CD4-positive, alpha-beta T cell (primary cell): ENCODE measurements at regions not wholly inside any gene's neighbourhood (a gene's known extent, or its start where the extent isn't known, plus 50 kb on each side); places are given as distances from the start of the nearest gene placed in this dataset.

Experiments
- ATAC-seq: fragments of 200-7000 bp; cut with Tn5 transposase; one replicate; pipeline ENCODE4 v1.10.0; 2022; ENCODE audit warnings: mild to moderate bottlenecking; ENCODE audit not compliant: poor library complexity
- CTCF ChIA-PET: fragments of 350-600 bp; sonication (Branson Sonifier 250); formaldehyde crosslinking; loops from one replicate; lab custom pipeline; 2021; ENCODE audit warnings: antibody characterized with exemption, inconsistent platforms; lab: Charles Lee
- POLR2A ChIA-PET: fragments of 350-600 bp; sonication (Branson Sonifier 250); formaldehyde crosslinking; loops from one replicate; lab custom pipeline; 2021; ENCODE audit warnings: antibody characterized with exemption, inconsistent platforms; lab: Charles Lee
- DNase-seq, 14 experiments: peaks; one replicate each; pipeline ENCODE4 v3.0.0-alpha.2; 2013 to 2020; ENCODE audit warnings: mixed read lengths in 2 of 14
- H3K27ac ChIP-seq, 2 donors: one replicate each; pipeline versions ENCODE4 v1.5.1 to v1.7.0; 2013; ENCODE audit warnings: low read length in 2 of 2, low read depth in 1 of 2, mild to moderate bottlenecking in 1 of 2
- H3K27me3 ChIP-seq, 2 experiments: 1 replicate in 1 of 2; 2 replicates in 1 of 2; pipeline versions ENCODE4 v1.6.1 to v1.7.0; 2013; ENCODE audit warnings: low read length in 2 of 2, control low read depth in 1 of 2, mild to moderate bottlenecking in 1 of 2, moderate library complexity in 1 of 2; ENCODE audit not compliant: insufficient read depth in 2 of 2, control insufficient read depth in 1 of 2
- H3K36me3 ChIP-seq: one replicate; pipeline ENCODE4 v1.6.1; 2013; ENCODE audit warnings: low read length, control low read depth; ENCODE audit not compliant: insufficient read depth
- H3K4me1 ChIP-seq: one replicate; pipeline ENCODE4 v1.6.1; 2013; ENCODE audit warnings: low read length, control low read depth; ENCODE audit not compliant: insufficient read depth
- H3K4me3 ChIP-seq: one replicate; pipeline ENCODE4 v1.5.1; 2013; ENCODE audit warnings: mild to moderate bottlenecking, low read length, moderate library complexity
- H3K9me3 ChIP-seq, 2 experiments: 1 replicate in 1 of 2; 2 replicates in 1 of 2; pipeline versions ENCODE4 v1.6.1 to v1.7.0; 2013; ENCODE audit warnings: low read length in 2 of 2, mild to moderate bottlenecking in 2 of 2, control low read depth in 1 of 2, moderate library complexity in 1 of 2; ENCODE audit not compliant: control insufficient read depth in 1 of 2, insufficient read depth in 1 of 2
- H3K27ac Mint-ChIP-seq: one replicate; pipeline ENCODE4 v1.8.0; 2020; ENCODE audit warnings: mixed read lengths
- H3K27me3 Mint-ChIP-seq: one replicate; pipeline ENCODE4 v1.8.0; 2021; ENCODE audit warnings: mixed read lengths
- H3K36me3 Mint-ChIP-seq: one replicate; pipeline ENCODE4 v1.8.0; 2021; ENCODE audit warnings: low read depth, mixed read lengths
- H3K4me1 Mint-ChIP-seq: one replicate; pipeline ENCODE4 v1.8.0; 2021; ENCODE audit warnings: low read depth, mixed read lengths
- H3K4me3 Mint-ChIP-seq: one replicate; pipeline ENCODE4 v1.8.0; 2020; ENCODE audit warnings: mild to moderate bottlenecking, mixed read lengths
- H3K9me3 Mint-ChIP-seq: one replicate; pipeline ENCODE4 v1.8.0; 2020; ENCODE audit warnings: mixed read lengths
- intact Hi-C, 2 experiments: fragments of 100-400 bp; cut with DNase I in 1 of 2; cut with micrococcal nuclease in 1 of 2; formaldehyde crosslinking; loops; one replicate each; pipeline versions ENCODE4 v1.15.1 to v1.9.0; 2023 to 2025; cut with DNase I, micrococcal nuclease
- TF ChIP-seq, protein P1 (sequence below): fragments of 200-600 bp; IDR thresholded peaks from one replicate; pipeline ENCODE4 v1.8.0; 2022; ENCODE audit warnings: antibody characterized with exemption, mild to moderate bottlenecking

DNA sequence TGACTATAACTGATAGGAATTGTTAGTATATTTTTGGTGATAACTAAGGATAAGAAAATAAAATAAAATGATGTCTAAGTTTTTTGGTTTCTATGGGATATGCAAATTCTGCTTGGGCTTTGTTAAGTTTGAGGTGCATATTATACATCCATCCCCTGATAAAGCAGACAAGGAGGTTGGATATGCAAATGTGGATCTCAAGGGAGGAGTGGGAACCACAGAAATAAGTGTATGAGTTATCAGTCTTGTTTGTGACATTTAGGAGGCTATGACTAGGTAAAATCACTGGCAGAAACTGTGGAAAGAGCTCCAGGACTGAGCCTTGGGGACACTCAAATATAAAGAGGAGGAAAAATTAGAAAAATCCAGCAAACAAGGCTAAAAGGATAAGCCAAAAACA, 719.4 kb downstream of the RERGL start:
- Histone ChIP-seq H3K9me3 (peaks cover 0 to 5% of the 10 kb centered on the region in 2 experiments), H3K27me3 (no peaks in the 10 kb centered on the region), H3K4me3 (no peak overlapping the region), H3K4me1 (no peaks in the 10 kb centered on the region), H3K36me3 (no peaks in the 10 kb centered on the region), H3K27ac (no peak overlapping the region)
- no peak for ATAC-seq
- no peak overlapping the region for H3K27ac Mint-ChIP-seq
- ChIA-PET POLR2A (no interaction called here), CTCF (no interaction called here)
- H3K36me3 Mint-ChIP-seq, result no peaks in the 10 kb centered on the region
- no peaks in the 10 kb centered on the region for H3K4me1 Mint-ChIP-seq
- no peak overlapping the region for H3K4me3 Mint-ChIP-seq
- H3K9me3 Mint-ChIP-seq, result peaks cover 11% of the 10 kb centered on the region
- TF ChIP-seq, protein P1, sequence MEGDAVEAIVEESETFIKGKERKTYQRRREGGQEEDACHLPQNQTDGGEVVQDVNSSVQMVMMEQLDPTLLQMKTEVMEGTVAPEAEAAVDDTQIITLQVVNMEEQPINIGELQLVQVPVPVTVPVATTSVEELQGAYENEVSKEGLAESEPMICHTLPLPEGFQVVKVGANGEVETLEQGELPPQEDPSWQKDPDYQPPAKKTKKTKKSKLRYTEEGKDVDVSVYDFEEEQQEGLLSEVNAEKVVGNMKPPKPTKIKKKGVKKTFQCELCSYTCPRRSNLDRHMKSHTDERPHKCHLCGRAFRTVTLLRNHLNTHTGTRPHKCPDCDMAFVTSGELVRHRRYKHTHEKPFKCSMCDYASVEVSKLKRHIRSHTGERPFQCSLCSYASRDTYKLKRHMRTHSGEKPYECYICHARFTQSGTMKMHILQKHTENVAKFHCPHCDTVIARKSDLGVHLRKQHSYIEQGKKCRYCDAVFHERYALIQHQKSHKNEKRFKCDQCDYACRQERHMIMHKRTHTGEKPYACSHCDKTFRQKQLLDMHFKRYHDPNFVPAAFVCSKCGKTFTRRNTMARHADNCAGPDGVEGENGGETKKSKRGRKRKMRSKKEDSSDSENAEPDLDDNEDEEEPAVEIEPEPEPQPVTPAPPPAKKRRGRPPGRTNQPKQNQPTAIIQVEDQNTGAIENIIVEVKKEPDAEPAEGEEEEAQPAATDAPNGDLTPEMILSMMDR, result no peak
- intact Hi-C loops, result no loop called here
- no peak for DNase-seq
- no peaks in the 10 kb centered on the region for H3K27me3 Mint-ChIP-seq

DNA sequence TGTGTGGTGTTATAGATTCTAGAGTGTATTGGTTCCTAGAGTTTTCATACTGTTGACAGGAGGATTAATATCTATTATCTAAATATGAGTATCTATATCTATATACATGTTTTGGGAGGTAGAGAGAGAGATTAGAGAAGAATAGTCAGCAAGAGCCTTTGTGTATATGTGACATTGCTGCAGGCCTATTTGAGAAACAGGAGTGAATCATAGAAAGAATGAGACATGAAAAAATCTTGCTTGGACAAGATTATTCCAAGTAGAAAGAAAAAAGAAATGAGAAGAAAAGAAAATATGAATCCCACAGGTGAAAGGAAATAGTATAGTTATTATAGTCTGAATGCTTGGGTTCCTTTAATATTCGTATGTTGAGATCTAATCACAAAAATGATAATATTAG, 720.4 kb downstream of the RERGL start:
- H3K36me3 ChIP-seq, result no peaks in the 10 kb centered on the region
- Mint-ChIP-seq H3K4me1 (no peaks in the 10 kb centered on the region), H3K27ac (no peak overlapping the region), H3K4me3 (no peak overlapping the region), H3K9me3 (peaks cover 7% of the 10 kb centered on the region), H3K27me3 (no peaks in the 10 kb centered on the region), H3K36me3 (no peaks in the 10 kb centered on the region)
- CTCF ChIA-PET, result no interaction called here
- TF ChIP-seq, protein P1, result no peak
- H3K9me3 ChIP-seq, result peaks cover 0 to 5% of the 10 kb centered on the region in 2 experiments
- H3K27ac ChIP-seq, result no peak overlapping the region
- H3K4me1 ChIP-seq, result no peaks in the 10 kb centered on the region
- ATAC-seq (no peak), DNase-seq (no peak)
- POLR2A ChIA-PET, result no interaction called here
- no peak overlapping the region for H3K4me3 ChIP-seq
- intact Hi-C loops, result no loop called here
- no peaks in the 10 kb centered on the region for H3K27me3 ChIP-seq

DNA sequence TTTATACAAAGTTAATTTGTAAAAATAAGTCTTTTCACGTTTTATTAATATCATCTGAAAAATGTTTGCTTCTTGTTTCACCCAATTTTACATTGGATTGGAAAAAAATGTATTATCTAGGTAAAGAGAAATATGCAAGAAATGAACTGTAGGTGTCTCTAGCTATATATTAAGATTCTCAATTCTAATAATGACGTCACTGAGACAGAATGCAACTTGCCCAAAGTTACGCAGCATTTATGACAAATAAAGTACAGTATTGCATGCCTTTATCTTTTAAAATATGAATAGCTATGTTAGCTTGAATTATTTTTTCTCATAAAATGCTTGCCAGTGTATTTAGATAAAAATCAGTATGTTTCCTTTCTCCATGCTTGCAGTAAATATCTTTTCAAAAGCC, 728.8 kb downstream of the RERGL start:
- Histone ChIP-seq H3K27ac (no peak overlapping the region), H3K36me3 (no peaks in the 10 kb centered on the region), H3K9me3 (no peaks in the 10 kb centered on the region), H3K4me1 (no peaks in the 10 kb centered on the region), H3K27me3 (no peaks in the 10 kb centered on the region), H3K4me3 (no peak overlapping the region)
- ATAC-seq, result no peak
- no peak overlapping the region for H3K27ac Mint-ChIP-seq
- intact Hi-C loops, result no loop called here
- H3K36me3 Mint-ChIP-seq, result no peaks in the 10 kb centered on the region
- TF ChIP-seq, protein P1, result no peak
- no peaks in the 10 kb centered on the region for H3K4me1 Mint-ChIP-seq
- DNase-seq, result no peak
- ChIA-PET POLR2A (no interaction called here), CTCF (no interaction called here)
- H3K4me3 Mint-ChIP-seq, result no peak overlapping the region
- no peaks in the 10 kb centered on the region for H3K27me3 Mint-ChIP-seq
- peaks cover 9% of the 10 kb centered on the region for H3K9me3 Mint-ChIP-seq
